GM12873 (cell line): ENCODE measurements at regions not wholly inside any gene's neighbourhood (a gene's known extent, or its start where the extent isn't known, plus 50 kb on each side); places are given as distances from the start of the nearest gene placed in this dataset.

ENCODE experiments used
- CTCF ChIP-seq: IDR thresholded peaks from 2 replicates; pipeline ENCODE4 v1.5.1; 2012; ENCODE audit warnings: low read depth, mild to moderate bottlenecking, moderate library complexity, low read length, control low read depth; ENCODE audit not compliant: insufficient read depth; ENCODE audit errors: missing control alignments

GRCh38 chr10:80856186-80856585, 318.5 kb downstream of the SH2D4B start:
- TF ChIP-seq CTCF, result no peak

- no peak for TF ChIP-seq CTCF
Observed at GRCh38 chr10:80860719-80861118, 323.0 kb downstream of the SH2D4B start.

DNA sequence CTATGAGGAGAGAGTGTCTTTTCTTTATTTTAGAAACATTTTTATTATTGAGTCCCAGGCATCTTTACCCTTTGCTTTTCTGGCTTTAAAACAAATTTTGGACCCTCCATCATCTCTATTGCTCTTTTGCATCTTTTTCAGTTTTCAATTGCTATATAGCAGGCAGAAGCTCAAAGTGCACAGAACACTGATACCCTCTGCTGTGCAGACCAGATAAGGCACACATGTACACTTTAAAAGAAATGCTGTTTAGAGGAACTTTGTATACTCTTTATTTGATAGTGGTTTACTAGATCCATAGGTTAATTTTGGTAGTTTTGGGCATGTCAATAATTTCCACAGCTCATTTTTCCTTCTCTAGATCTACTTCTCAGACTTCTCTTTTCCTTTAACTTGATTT, 324.2 kb downstream of the SH2D4B start:
- no peak for TF ChIP-seq CTCF

GRCh38 chr10:80870282-80870681, 332.6 kb downstream of the SH2D4B start:
- no peak for TF ChIP-seq CTCF

DNA sequence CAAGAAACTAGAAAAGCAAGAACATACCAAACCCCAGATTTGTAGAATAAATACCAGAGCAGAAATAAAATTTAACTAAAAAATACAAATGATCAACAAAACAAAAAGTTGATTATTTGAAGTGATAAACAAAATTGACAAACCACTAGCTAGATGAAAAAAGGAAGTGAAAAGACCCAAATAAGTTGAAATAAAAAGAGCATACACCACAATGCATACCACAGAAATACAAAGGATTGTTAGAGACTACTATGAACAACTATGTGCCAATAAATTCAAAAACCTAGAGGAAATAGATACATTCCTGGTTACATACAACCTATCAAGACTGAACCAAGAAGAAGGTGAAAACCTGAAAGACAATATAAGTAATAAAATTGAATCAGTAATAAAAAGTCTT, 333.4 kb downstream of the SH2D4B start:
- no peak for TF ChIP-seq CTCF

DNA sequence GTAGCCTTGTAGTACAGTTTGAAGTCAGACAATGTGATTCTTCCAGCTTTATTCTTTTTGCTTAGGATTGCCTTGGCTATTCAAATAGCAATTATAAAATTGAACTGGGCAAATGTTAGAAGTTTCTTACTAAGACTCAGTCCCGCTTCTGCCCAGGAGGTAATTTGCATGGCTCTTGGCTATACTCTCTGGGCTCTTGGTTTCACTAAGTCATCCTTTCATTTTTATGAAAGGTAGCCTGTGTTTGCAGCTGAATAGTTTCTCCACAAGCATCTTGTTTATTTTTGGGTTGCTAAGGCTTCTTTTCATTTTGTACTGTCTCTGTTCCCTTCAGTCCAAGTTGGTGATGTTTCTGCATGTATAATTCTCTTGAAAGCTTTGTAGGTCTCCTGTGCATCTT, 340.6 kb downstream of the SH2D4B start:
- TF ChIP-seq CTCF, result no peak

DNA sequence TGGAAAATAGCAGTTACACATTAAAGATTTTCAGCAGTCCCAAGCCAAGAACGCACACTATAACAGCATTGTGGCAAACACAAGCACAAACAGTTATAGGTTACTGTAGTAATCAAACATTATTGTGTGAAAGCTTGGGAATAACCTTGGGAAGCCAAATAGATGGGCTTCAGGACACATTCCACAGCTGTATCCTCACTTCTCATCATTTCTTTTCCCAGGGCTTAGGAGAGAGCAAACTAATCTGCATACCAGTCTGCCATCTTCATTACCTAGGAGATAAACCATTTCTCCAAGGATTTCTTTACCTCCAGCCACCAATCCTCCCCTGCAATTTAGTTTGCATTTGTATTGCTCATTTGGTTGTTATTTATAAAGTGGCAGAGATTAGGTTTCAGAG, 352.4 kb downstream of the SH2D4B start:
- TF ChIP-seq CTCF, result no peak

- no peak for TF ChIP-seq CTCF
Observed at GRCh38 chr10:80893256-80893655, 355.6 kb downstream of the SH2D4B start.
